Stimulated activated memory B cell treated with anti-CD40 and anti-IgM and Interleukin-4, amounts not matched to agents 10 μg/mL and 1 μg/mL and 100 μg/mL, for 72 hours (primary cell): ENCODE measurements at regions not wholly inside any gene's neighbourhood (a gene's known extent, or its start where the extent isn't known, plus 50 kb on each side); places are given as distances from the start of the nearest gene placed in this dataset.
"Not testable (repeated sequence)": the region's sequence is repeated elsewhere in the genome, so short reads cannot be mapped to it uniquely, and the experiment has no call there.

Source experiments
- ATAC-seq: fragments of 150-1000 bp; cut with Tn5 transposase; 2 replicates; pipeline ENCODE4 v1.10.0; 2021
- H3K27ac Mint-ChIP-seq: one replicate; pipeline ENCODE4 v1.8.0; 2022; ENCODE audit warnings: mild to moderate bottlenecking, mixed read lengths
- H3K27me3 Mint-ChIP-seq: one replicate; pipeline ENCODE4 v1.8.0; 2022; ENCODE audit warnings: mixed read lengths
- H3K36me3 Mint-ChIP-seq: one replicate; pipeline ENCODE4 v1.8.0; 2022; ENCODE audit warnings: mixed read lengths
- H3K4me1 Mint-ChIP-seq: one replicate; pipeline ENCODE4 v1.8.0; 2022; ENCODE audit warnings: mixed read lengths
- H3K4me3 Mint-ChIP-seq: one replicate; pipeline ENCODE4 v1.8.0; 2022; ENCODE audit warnings: mild to moderate bottlenecking, moderate library complexity, mixed read lengths
- H3K9me3 Mint-ChIP-seq: one replicate; pipeline ENCODE4 v1.8.0; 2022; ENCODE audit warnings: mixed read lengths

DNA sequence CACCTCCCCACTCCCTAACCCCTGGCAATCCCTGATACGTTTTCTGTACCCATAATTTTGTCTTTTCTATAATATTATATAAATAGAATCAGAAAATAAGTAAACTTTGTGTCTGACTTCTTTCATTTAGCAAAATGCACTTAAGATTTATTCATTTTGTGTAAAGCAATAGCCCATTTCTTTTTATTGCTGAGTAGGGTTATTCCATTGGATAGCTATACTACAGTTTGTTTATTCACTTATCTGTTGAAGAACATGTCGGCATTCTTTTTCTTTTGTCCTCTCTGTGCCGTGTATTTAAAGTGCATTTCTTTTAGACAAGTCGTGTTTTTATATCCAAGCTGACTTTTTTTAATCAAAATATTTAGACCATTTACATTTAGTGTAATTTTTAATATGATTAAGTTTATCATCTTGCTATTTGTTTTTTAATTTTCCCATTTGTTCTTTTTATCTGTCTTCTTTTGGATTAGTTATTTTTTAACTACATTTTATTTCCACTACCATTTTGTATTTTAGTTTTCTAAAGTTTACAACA, 176.4 kb upstream of the TSHZ3 start:
- H3K27me3 Mint-ChIP-seq, result no peaks in the 10 kb centered on the region
- peaks cover 20% of the 10 kb centered on the region for H3K9me3 Mint-ChIP-seq
- no peaks in the 10 kb centered on the region for H3K36me3 Mint-ChIP-seq
- no peak overlapping the region for H3K4me3 Mint-ChIP-seq
- ATAC-seq, result no peak
- no peaks in the 10 kb centered on the region for H3K4me1 Mint-ChIP-seq
- H3K27ac Mint-ChIP-seq, result no peak overlapping the region

DNA sequence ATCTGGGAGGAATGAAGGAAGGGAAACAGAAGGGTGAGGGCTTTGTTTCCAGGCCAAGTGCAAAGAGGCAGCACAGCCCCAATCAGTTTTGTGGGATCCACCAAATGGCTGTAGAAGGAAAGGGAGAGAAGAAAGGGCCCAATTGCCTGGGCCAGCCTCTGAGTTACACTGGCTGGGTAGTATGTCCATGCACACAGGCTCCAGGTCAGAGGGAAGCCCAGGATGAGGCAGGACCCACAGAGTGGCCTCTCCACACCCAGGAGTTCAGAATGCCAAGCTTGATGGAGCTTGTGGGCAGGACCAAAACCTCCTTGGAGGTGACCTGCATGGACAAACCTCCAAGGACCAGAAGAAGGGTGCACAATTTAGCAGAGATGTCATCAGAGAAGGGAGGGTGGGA, 178.2 kb upstream of the TSHZ3 start:
- H3K27me3 Mint-ChIP-seq, result no peaks in the 10 kb centered on the region
- no peaks in the 10 kb centered on the region for H3K36me3 Mint-ChIP-seq
- H3K4me3 Mint-ChIP-seq, result no peak overlapping the region
- ATAC-seq, result no peak
- H3K9me3 Mint-ChIP-seq, result peaks cover 20% of the 10 kb centered on the region
- no peak overlapping the region for H3K27ac Mint-ChIP-seq
- H3K4me1 Mint-ChIP-seq, result no peaks in the 10 kb centered on the region

DNA sequence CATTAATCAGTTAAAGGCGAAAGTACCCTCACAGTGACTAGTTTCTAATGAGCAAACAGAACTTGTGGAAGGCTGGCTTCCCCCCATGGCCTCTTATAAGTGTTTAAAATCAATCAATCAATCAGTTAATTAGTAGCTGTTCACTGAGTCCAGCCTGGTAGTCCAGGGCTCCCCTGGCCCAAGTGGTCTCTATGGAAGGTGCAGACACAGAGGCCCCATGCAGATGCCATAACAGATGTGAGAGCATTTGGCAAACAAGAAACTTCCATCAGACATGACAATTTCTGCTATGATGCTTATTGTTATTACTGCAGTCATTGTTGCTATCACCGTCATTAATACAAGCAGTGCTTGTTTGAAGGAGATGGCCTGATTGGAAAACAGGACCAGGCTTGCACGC, 179.0 kb upstream of the TSHZ3 start:
- H3K36me3 Mint-ChIP-seq, result no peaks in the 10 kb centered on the region

DNA sequence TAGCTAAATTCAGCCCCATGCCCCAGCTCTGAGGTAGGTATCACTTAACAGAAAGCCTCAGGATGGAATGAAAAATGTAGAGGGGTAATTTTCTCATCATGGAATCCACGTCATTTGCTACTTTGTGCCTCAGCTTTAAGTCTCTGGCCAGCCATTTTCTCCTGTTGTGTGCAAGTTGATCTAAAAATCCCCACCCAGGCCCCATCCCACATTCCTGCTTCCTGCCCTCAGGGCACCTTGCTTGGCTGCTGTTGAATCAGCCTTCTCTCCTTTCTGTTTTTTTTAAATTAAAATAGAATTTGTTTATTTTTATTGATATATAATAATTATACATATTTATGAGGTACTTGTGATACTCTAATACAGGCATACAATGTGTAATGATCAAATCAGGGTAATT, 179.9 kb upstream of the TSHZ3 start:
- no peaks in the 10 kb centered on the region for H3K36me3 Mint-ChIP-seq
- ATAC-seq, result no peak
- H3K27ac Mint-ChIP-seq, result no peak overlapping the region
- no peaks in the 10 kb centered on the region for H3K4me1 Mint-ChIP-seq
- peaks cover 20% of the 10 kb centered on the region for H3K9me3 Mint-ChIP-seq
- H3K4me3 Mint-ChIP-seq, result no peak overlapping the region
- H3K27me3 Mint-ChIP-seq, result no peaks in the 10 kb centered on the region

More for the DNA sequence above, 179.0 kb upstream of the TSHZ3 start:
- H3K27me3 Mint-ChIP-seq, result no peaks in the 10 kb centered on the region
- H3K9me3 Mint-ChIP-seq, result peaks cover 20% of the 10 kb centered on the region
- no peak overlapping the region for H3K27ac Mint-ChIP-seq
- no peak for ATAC-seq
- H3K4me1 Mint-ChIP-seq, result no peaks in the 10 kb centered on the region
- H3K4me3 Mint-ChIP-seq, result no peak overlapping the region

DNA sequence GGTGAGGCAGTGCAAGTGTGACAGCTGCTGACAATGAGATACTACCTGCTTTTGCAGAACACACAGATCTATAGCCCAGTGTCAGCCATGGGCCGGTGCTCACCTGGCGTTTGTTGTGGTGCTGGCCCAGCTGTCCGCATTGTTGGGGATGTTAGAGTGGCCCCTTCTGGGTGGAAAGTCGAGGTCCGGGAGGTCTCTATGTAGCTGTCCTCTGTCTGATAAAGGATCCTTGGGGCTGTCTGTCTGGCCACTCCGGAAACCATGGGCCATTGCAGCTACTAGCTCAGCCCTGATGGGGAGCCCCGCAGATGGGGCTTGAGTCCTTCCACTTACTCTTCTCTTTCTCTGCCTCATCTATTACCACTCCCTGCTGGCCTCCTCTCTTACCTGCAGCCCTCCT, 181.5 kb upstream of the TSHZ3 start:
- peaks cover 15% of the 10 kb centered on the region for H3K9me3 Mint-ChIP-seq
- H3K36me3 Mint-ChIP-seq, result no peaks in the 10 kb centered on the region
- ATAC-seq, result no peak
- H3K27ac Mint-ChIP-seq, result no peak overlapping the region
- H3K4me1 Mint-ChIP-seq, result no peaks in the 10 kb centered on the region
- no peak overlapping the region for H3K4me3 Mint-ChIP-seq
- no peaks in the 10 kb centered on the region for H3K27me3 Mint-ChIP-seq

- peaks cover 11% of the 10 kb centered on the region for H3K9me3 Mint-ChIP-seq
- no peak overlapping the region for H3K27ac Mint-ChIP-seq
- H3K27me3 Mint-ChIP-seq, result no peaks in the 10 kb centered on the region
- no peaks in the 10 kb centered on the region for H3K36me3 Mint-ChIP-seq
- ATAC-seq, result no peak
- H3K4me3 Mint-ChIP-seq, result no peak overlapping the region
- no peaks in the 10 kb centered on the region for H3K4me1 Mint-ChIP-seq
These were observed 182.1 kb upstream of the TSHZ3 start for GRCh38 chr19:31531326-31531725.

DNA sequence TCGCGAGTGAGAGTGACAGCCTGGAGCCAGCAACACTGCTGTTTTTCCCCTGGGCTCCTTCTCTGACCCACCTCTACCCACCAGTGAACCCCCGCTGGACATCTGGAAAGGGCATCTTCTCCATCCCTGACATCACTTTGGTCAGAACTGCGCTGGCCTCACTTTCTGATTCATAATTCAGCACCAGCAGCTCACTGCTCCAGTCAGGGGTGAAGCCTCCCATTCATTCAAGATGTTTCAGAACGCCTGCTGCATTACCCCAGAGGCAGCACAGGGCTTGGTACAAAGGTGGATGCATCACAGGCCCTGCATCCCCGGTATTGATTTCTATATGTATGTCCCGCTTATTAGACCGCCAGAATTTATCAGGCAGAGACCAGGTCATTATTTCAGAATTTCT, 182.8 kb upstream of the TSHZ3 start:
- H3K4me3 Mint-ChIP-seq, result no peak overlapping the region
- H3K27ac Mint-ChIP-seq, result no peak overlapping the region
- no peaks in the 10 kb centered on the region for H3K27me3 Mint-ChIP-seq
- H3K36me3 Mint-ChIP-seq, result no peaks in the 10 kb centered on the region
- no peak for ATAC-seq
- no peaks in the 10 kb centered on the region for H3K4me1 Mint-ChIP-seq
- peaks cover 10% of the 10 kb centered on the region for H3K9me3 Mint-ChIP-seq

DNA sequence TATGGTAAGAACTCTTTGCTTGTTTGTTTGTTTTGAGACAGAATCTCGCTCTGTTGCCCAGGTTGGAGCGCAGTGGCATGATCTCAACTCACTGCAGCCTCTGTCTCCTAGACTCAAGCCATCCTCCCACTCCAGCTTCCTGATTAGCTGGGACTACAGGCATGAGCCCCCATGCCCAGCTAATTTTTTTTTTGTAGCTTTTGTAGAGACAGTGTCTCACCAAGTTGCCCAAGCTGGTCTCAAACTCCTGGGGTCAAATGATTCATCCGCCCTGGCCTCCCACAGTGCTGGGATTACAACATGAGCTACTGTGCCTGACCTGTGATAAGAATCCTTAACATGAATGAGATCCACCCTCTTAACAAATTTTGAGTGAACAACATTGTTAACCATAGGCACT, 183.9 kb upstream of the TSHZ3 start:
- H3K27me3 Mint-ChIP-seq, result no peaks in the 10 kb centered on the region
- H3K36me3 Mint-ChIP-seq, result no peaks in the 10 kb centered on the region
- H3K9me3 Mint-ChIP-seq, result peaks cover 12% of the 10 kb centered on the region
- H3K27ac Mint-ChIP-seq, result no peak overlapping the region
- H3K4me1 Mint-ChIP-seq, result no peaks in the 10 kb centered on the region
- no peak overlapping the region for H3K4me3 Mint-ChIP-seq
- ATAC-seq, result no peak

DNA sequence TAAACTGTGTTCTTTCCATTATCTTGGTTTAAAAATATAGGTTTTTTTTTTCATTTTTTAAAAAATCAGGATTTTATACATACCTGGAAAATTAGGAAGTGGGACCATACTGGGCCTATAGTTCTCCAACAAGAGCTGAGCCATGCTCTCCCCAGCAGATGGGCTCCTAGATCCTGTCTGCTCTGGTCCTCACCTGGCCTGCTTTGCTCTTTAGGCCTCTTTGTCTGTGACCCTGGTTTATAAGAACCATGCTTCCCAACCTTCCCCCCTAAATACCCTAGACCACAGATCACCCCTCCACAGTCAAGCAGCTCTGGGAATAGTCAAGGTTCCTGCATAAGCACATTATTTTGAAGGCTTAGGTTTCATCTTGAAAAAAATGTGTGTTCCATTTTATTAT, 185.0 kb upstream of the TSHZ3 start:
- ATAC-seq, result no peak
- Mint-ChIP-seq H3K4me1 (no peaks in the 10 kb centered on the region), H3K36me3 (no peaks in the 10 kb centered on the region), H3K27ac (no peak overlapping the region), H3K27me3 (no peaks in the 10 kb centered on the region), H3K9me3 (peaks cover 12% of the 10 kb centered on the region), H3K4me3 (no peak overlapping the region)

DNA sequence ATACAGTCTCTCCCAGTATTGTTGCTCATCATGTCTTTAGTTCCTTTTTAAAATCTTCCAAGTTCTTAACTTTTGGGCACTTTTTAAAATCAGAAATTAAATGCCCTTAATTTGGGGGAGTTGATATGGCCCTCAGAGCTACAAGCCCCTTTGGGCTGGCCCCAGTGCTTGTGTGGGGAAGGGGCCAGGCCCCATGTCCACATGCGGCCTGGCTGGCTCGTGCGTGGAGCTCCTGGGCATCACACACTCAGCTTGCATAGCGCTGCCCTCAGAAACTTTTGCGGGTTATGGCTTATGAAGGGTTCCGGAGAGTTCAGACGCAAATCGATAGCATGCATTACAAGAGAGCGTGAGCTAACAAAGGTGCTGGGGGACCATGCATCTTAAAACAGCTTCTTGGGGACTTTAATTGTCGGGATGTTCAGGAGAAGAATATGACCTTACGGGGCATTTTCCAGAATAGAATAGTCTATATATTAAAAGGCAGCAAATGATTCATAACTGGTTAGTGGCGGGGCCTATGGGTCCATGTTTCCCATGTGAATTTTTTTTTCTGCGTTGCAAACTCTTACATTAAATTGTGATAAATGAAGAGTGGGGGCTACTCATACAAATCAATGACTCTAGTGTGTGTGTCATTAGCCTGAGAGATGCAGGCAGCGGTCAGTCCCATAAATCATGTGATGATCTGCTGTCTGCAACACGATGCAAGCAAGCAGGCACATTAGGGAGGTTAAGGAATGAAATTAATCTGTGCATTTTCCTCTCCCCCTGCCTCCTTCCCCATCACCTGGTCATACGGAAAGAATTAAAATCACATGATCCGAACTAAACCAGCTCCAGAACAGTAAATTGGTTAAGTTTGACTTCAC, 185.8 kb upstream of the TSHZ3 start:
- H3K9me3 Mint-ChIP-seq, result peaks cover 7% of the 10 kb centered on the region
- H3K27me3 Mint-ChIP-seq, result no peaks in the 10 kb centered on the region
- no peak overlapping the region for H3K27ac Mint-ChIP-seq
- no peak overlapping the region for H3K4me3 Mint-ChIP-seq
- no peaks in the 10 kb centered on the region for H3K4me1 Mint-ChIP-seq
- no peak for ATAC-seq
- H3K36me3 Mint-ChIP-seq, result no peaks in the 10 kb centered on the region

DNA sequence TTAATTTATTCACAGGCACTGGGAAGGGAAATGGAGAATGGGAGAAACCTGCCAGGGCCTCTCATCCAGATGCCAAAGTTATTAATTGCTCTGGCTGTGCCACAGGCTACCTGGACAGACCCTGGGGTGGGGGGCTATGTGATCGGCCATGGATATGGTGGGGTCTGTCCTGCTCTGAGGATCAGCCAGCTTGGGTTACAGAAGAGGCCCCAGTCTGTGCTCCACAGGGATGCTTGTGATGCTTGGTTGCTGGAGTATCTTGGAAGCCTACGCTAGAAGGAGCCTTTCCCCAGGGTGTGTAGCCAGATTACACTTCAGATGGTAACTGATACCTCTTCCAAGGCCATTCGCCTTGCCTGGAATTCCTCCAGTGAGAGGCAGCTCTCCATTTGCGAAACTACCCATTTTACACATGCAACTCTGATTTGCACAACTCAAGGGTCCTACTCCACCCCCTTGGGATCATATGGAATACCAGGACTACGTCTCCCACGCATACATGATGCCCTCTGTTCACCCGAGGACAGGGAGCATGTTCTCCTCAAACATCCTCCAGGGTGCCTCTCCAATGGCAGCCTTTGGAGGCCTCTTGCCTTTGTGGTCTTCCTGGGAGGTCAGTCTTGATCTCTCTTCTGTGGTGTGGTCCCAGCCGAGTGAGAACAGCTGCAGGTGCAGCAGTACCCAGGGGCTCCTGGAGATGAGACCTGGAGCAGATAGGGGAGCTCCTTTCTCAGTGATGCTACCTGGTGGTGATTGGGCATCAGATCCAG, 186.6 kb upstream of the TSHZ3 start:
- no peaks in the 10 kb centered on the region for H3K27me3 Mint-ChIP-seq
- ATAC-seq, result peak; percentile 39
- H3K27ac Mint-ChIP-seq, result no peak overlapping the region
- H3K36me3 Mint-ChIP-seq, result no peaks in the 10 kb centered on the region
- H3K4me1 Mint-ChIP-seq, result no peaks in the 10 kb centered on the region
- H3K9me3 Mint-ChIP-seq, result peaks cover 6% of the 10 kb centered on the region
- no peak overlapping the region for H3K4me3 Mint-ChIP-seq

DNA sequence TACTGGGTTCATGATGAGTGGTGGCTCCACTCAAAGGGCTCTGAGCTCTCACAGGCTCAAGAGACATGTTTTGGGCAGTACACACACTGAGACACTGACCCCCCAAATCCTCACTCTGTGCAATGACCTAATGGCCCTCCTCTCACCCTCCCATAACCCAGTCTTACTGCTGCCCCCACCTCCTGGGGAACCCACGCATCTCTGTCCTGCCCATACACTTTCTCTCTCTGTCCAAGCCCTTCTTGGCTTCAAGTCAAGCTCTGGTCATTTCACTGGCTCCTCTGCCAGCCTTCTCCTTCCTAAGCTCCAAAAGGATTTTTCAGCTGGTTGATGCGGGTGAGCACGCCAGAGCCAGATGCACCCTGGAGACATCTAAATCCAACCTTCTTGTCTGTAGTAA, 187.9 kb upstream of the TSHZ3 start:
- Mint-ChIP-seq H3K36me3 (no peaks in the 10 kb centered on the region), H3K4me3 (no peak overlapping the region), H3K27ac (no peak overlapping the region), H3K27me3 (no peaks in the 10 kb centered on the region), H3K9me3 (peaks cover 8% of the 10 kb centered on the region), H3K4me1 (no peaks in the 10 kb centered on the region)
- no peak for ATAC-seq

DNA sequence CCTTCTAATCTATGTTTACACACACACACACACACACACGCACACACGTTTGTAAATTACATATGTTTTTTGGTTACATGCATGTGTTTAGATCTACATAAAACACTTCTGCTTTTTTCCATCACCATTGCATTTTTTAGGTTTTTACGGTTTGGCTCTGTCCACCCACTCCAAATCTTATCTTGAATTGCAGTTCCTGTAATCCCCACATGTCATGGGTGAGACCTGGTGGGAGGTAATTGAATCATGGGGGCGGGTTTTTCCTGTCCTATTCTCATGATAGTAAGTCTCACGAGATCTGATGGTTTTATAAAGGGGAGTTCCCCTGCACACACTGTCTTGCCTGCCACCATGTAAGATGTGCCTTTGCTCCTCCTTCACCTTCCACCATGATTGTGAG, 188.7 kb upstream of the TSHZ3 start:
- H3K4me1 Mint-ChIP-seq, H3K4me3 Mint-ChIP-seq, H3K27me3 Mint-ChIP-seq, H3K27ac Mint-ChIP-seq, ATAC-seq, H3K36me3 Mint-ChIP-seq: not testable (repeated sequence)
- peaks cover 11% of the 10 kb centered on the region for H3K9me3 Mint-ChIP-seq

DNA sequence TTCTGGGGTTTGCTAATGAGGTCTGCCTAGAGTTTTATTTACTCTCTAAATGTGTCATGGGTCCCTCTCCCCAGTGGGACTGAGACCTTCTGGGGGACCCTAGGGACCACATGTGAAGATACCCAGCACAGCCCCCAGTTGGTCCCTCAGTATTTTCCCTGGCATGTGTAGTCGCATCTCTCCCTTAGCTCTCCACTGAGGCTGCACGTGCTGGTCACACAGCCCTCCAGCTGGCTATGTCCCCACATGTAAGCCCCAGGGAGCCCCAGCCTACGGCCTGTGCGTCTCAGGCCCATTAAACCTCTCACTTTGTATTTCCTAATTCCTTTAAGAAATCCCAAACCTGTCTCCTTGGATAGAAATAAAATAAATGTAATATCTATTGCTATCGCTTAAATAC, 189.6 kb upstream of the TSHZ3 start:
- peaks cover 11% of the 10 kb centered on the region for H3K9me3 Mint-ChIP-seq
- no peaks in the 10 kb centered on the region for H3K4me1 Mint-ChIP-seq
- H3K27me3 Mint-ChIP-seq, result no peaks in the 10 kb centered on the region
- no peak for ATAC-seq
- no peaks in the 10 kb centered on the region for H3K36me3 Mint-ChIP-seq
- H3K27ac Mint-ChIP-seq, result no peak overlapping the region
- H3K4me3 Mint-ChIP-seq, result no peak overlapping the region

DNA sequence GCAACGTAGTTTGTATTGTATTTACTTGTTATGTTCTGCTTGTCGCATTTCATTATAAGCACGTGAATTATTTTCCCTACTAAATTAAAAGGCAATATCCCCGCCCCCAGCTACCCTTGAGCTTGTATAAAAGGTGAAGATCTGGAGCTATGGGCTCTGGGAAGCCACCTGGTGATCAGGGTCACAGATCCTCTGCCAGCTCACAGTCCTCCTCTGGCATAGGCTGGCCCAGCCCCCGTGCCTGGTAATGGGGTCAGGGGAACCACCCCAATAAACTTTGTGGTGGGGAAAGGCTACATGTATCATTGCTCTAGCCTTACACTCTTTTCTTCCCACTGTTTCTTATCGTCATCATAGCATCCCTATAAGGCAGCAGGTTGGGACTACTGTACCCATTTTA, 190.2 kb upstream of the TSHZ3 start:
- Mint-ChIP-seq H3K4me3 (no peak overlapping the region), H3K4me1 (no peaks in the 10 kb centered on the region), H3K9me3 (peaks cover 16% of the 10 kb centered on the region), H3K36me3 (no peaks in the 10 kb centered on the region), H3K27ac (no peak overlapping the region), H3K27me3 (no peaks in the 10 kb centered on the region)
- no peak for ATAC-seq

- H3K4me1 Mint-ChIP-seq, result no peaks in the 10 kb centered on the region
- H3K27me3 Mint-ChIP-seq, result no peaks in the 10 kb centered on the region
- ATAC-seq, result no peak
- peaks cover 22% of the 10 kb centered on the region for H3K9me3 Mint-ChIP-seq
- no peaks in the 10 kb centered on the region for H3K36me3 Mint-ChIP-seq
- H3K27ac Mint-ChIP-seq, result no peak overlapping the region
- no peak overlapping the region for H3K4me3 Mint-ChIP-seq
These were observed 192.2 kb upstream of the TSHZ3 start for GRCh38 chr19:31541396-31541795.
